ENCODE measurements at regions not wholly inside any gene's neighbourhood (a gene's known extent, or its start where the extent isn't known, plus 50 kb on each side); places are given as distances from the start of the nearest gene placed in this dataset.
"Not testable (repeated sequence)": the region's sequence is repeated elsewhere in the genome, so short reads cannot be mapped to it uniquely, and the experiment has no call there.

DNA sequence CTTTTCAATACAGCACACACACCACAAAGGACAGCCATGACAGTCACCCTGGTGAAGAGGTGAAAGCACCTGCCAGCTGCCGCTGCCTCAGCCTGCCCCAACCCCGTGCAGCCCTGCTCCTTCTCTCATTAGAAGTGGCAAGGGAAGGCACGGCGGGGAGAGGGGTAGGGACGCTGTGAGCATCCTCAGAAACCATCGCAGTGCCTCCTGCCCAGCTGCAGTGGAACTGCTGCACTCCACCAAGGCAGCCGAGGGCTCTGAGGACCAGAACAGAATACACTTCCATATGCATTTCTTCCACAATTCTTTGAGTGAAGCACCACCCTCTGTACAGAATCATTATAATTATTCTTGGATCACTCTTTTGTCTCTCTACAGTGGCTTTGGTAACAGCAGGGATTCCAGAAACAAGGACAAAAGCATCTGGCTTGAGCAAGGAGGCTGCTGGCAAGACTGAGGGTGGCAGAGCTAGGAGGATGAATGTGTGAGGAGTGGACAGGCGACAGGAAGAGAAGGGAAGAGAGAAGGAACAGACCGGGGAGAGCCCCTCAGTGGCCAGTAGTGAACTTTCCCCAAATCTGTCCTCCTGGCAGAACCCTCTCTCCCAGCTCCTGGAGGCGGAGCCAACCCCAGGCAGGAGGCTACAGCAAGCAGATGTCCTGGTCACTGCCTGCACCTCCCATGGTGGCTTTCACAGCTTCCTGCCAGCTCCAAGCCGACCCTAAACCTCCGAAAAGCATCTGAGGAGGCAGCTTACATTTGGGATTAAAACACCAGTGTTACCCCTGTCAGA, 73.2 kb downstream of the MTNR1A start:
- no peak for DNase-seq (ENCODE audit: low spot score)

GRCh38 chr4:186475202-186475601, 80.2 kb downstream of the MTNR1A start:
- no peak for DNase-seq (ENCODE audit: low spot score)

DNA sequence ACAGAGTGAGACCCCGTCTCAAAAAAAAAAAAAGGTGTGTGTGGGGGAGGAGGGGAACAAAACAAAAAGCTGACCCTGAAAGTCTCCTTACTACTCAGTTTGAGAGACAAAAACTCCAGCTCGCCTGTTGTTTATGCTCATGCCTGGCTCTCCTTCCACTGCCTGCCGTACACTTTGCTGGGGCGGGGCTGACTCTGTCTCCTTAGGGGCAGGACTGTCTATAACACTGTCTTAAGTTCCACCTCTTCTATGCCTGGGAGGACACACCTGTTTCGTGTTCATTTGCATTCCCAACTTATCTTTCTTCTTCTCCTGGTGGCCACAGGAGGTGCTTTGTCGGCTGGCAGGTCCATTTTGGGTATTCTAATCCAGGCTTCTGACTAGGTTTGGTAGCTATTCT, 81.4 kb downstream of the MTNR1A start:
- DNase-seq (ENCODE audit: low spot score) = no peak

DNA sequence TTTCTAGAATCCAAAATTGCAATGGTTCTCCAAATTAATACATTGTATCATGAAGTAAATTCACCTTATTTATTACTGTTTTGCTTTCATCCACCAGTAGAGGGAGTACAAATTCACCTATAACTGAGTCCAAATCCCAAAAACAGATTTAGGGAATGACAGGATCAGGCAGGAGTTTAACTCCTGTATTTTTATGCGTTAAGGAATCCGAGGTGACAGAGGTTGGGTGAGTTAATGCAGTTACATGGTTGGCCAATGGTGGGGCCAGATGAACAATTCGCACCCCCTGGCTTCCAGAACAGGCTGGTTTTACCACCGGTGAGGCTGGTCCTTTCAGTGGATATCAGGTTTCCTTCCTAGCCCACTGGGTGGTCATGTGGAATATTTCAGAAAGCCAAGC, 82.4 kb downstream of the MTNR1A start:
- DNase-seq (ENCODE audit: low spot score) = peak; percentile 52

DNA sequence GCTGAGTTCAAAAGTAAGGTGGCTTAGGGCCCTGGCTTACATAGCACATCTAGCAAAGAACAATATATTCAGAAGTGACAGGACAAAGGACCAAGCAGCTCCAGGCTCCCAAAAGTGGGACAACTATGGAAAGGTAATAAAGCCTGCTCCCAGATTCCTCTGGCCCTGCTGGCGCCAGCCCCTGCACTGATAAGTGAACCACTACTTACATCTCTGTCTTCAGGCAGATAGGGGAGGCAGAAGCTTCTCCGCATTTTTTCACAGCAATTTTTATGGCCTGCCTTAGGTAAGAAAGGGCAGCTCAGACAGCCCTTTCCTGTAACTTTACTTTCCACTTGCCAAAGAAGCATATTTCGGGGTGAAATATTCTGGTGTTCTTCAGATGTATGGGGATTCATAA, 83.9 kb downstream of the MTNR1A start:
- DNase-seq (ENCODE audit: low spot score) = no peak

DNA sequence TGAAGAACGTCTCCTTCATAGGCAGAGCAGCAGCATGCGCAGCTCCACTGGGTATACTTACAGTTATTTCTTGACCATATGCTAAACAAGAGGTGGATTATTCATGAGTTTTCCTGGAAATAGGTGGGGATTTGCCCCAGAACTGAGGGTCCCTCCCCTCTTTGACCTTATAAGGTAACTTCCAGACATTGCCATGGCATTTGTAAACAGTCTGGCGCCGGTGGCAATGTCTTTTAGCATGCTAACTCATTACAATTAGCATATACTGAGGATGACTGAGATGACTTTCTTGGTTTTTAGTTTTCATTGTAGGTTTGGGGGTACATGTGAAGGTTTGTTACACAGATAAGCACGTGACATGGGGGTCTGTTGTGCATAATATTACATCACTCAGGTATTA, 97.3 kb downstream of the MTNR1A start:
- DNase-seq (ENCODE audit: low spot score) = no peak

DNA sequence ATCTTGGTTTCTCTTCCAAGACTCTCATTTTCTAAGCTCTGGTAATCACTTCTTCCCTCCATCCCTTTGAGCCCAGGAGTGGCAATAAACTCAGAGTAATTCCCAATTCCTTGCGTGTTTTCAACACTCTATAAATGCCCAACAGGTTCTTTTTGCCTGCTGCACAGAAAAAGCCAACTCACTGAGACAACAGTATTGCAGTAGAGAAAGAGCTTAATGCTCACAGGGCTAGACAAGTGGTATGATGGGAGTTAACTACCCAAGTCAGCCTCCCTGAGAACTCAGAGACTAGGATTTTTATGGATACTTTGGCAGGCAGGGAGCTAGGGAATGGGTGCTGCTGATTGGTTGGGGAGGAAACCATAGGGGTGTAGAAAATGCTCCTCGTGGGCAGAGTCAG, 103.4 kb downstream of the MTNR1A start:
- DNase-seq (ENCODE audit: low spot score) = no peak

DNA sequence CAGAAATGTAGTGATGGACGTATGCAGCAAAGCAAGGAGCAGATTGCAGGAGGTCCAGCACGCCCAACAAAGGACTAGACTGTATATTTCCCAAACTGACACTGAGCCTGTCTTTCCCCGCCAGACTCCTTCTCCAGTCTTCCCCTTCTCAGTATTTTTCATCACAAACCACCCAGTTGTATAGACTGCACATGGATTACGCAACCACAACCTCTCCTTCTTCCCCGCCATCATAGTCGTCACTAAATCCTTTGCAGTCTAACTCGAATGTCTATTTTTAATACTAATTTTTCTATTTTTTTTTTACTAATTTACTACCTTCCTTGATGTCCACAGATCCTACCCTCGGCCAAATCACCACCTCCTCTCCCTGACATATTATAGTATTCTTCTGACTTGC, 105.4 kb downstream of the MTNR1A start:
- DNase-seq (ENCODE audit: low spot score) = no peak

DNA sequence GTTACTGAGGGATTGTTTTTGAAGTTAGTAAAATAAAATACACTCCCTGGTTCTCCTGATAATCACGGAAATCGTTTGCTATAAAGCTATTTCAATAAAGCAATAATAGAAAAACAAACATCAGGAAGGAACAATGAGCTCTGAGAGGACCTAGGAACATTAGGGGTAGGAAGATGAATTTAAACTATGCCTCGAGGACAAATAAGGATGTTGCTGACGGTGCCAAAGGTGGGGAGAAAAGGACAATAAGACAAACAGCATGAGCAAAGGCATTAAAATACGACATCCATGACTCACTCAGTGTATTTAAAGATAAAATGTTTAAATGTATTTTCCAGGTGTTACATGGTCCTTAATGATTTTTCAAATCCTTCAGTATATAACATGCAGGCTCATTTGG, 110.3 kb downstream of the MTNR1A start:
- no peak for DNase-seq (ENCODE audit: low spot score)

- no peak for DNase-seq (ENCODE audit: low spot score)
Measured at GRCh38 chr4:186441502-186441901, 113.9 kb downstream of the MTNR1A start.

- no peak for DNase-seq (ENCODE audit: low spot score)
Measured at GRCh38 chr4:186428481-186428880, 126.9 kb downstream of the MTNR1A start.

DNA sequence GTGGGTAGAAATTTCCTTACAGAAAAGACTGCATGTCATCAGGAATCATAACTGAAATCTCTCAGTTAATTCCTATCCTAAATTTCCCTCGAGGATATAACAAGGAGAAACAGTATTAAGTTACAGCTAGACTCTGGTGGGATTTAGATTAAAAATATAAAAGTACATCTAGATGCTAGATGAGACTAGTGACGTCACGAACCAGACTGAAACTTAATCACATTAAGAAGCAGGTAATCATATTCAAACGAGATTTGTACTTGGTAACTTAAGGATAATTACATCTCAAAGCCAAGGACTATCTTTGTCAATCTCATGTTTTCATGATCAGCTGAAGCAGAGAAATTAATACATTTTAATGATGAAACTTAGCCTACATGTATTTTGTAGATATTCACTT, 130.6 kb downstream of the MTNR1A start:
- DNase-seq (ENCODE audit: low spot score) = no peak

DNA sequence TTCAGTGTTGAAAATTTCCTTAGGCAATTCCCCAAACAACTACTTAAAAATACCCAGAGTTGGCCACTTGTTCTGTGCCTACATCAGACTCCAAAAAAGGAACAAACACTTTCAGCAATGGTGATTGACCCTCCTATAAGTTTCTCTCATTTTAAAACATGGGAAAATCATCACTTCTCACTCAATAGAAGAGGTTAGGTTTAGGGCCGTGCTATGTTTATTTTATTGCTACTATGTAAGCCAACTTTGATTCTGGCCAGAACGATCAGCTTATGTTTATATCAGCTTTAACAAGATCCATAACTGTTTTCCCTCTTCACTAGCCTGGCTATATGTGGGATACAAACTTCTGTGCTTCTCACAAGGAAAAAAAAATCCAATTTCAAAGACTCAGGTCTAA, 133.1 kb downstream of the MTNR1A start:
- DNase-seq (ENCODE audit: low spot score) = no peak

DNA sequence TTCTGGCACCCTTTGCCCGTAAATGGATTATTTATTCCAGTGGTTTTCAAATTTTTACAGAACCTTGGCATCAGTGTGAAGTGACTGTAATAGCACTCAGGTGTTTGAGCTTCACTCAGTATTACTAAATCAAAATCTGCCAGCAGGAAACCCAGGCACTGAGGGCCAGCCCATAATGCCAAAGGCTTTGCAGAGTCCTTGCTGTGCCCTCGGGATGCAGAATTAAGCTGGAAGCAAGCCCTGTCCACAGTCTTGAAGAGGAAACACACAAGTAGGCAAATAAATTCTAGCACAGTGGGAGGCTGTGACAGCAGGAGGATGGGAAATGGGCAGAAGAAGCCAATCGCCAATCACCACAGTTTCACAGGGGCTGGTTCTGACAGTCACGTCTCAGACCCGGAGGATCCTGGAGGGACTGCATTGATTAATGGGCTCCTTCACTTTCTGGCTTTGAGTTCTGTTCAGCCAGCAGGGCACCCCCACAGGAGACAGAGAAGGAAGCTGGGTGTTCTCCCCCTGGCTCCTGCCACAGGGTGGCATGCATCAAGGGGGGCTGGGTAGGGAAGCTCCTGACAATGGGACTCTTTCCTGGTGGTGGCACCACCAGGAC, 138.8 kb downstream of the MTNR1A start:
- DNase-seq (ENCODE audit: low spot score) = no peak

DNA sequence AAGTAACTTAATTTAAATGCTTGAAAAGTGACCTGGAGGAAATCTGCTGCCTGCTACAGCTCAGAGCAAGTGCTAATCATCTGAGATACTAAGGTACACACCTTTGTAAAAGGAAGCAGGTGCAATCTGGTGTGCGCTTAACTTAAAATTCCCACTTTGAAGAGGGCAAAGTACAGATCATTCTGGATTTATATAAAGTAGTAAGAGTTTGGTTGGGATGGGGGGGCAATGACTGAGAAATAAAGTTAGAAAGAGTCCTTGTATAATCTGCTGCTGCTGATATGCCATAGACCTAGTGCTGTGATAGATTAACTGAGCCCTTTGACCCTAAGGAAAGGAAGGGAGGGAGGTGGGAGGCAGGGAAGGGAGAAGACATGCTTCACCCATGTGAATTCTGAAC, 141.0 kb downstream of the MTNR1A start:
- DNase-seq (ENCODE audit: low spot score) = no peak

DNA sequence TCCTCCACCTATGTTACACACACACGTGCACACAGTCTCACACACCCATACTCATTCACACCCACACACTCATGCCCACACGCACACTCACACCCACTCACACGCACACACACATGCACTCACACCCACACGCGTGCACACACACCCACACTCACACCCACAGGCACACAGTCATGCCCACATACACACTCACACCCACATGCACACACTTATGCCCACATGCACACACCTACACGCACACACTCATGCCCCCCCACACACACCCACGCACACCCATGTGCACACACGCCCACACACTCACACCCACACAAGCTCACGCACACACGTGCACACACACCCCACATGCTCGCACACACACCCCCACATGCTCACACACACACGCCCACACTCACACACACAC, 140.0 kb downstream of the F11 start:
- DNase-seq (ENCODE audit: low spot score) = no peak

DNA sequence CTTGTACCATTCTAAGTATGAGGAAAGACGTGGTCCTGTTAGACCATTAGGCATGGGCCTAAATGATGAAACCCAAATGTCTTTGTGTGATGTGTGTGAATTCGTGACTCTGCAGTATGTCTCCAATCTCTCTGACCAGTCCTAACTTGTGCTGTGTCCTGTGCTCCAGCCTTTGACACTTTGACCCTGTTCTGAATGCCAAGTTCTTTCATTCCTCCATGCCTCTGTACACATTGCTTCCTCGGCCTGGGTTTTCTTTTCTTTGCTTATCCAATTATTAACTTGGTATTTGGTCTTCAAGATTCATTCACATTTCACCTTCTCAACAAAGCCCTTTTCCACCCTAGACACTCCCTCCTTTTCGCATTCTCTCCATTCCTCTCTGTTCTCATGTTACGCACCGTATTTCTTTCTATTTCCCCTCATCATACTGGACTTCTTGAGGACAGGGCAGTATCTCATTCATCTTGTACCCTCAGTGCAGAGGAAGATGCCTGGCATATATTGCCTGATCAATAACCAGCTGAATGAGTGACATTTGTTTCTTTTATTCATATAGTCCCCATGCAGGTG, 138.7 kb downstream of the F11 start:
- no peak for DNase-seq (ENCODE audit: low spot score)

DNA sequence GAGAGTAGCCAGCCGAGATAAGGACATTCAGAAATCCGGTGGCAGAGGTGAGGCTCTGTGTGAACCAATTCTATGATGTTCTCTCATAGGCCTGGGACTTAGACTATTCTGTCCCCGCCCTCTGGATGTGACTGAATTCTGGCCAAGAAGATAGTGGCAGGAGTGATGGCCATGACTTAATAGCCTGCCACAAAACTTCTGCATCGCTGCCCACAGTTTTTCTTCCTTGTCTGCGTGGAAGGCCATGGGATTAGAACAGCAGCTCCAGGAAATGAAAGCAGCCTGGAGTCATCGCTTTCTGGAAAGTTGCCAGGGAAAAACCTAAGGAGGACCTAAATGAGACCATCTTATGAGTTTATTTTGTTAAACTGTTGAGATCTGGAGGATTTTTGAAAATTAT, 134.7 kb downstream of the F11 start:
- no peak for DNase-seq (ENCODE audit: low spot score)

GRCh38 chr4:186392017-186392416, 126.0 kb downstream of the F11 start:
- DNase-seq (ENCODE audit: low spot score) = no peak

GRCh38 chr4:186384328-186384727, 118.3 kb downstream of the F11 start:
- not testable (repeated sequence) for DNase-seq (ENCODE audit: low spot score)

DNA sequence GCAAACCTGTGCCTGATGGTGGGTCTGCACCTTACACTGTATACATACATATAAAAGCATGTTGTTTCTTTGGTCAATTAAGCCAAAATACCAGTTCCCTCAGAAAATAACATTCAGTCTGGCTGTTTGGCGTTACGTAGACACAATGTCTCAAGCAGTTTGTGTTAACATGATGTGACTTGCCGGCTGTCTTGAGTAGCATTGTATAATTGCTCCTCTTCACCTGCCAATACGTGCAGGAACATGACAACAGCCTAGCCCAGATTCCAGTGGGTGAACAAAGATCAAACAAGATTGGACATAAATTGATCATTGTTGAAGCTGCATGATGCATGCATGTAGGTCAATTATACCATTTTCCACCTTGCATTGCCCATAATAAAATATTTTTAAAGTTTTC, 102.3 kb downstream of the F11 start:
- no peak for DNase-seq (ENCODE audit: low spot score)

- DNase-seq (ENCODE audit: low spot score) = no peak
Measured at GRCh38 chr4:186366326-186366725, 100.3 kb downstream of the F11 start.

GRCh38 chr4:186363038-186363437, 97.0 kb downstream of the F11 start:
- not testable (repeated sequence) for DNase-seq (ENCODE audit: low spot score)

DNA sequence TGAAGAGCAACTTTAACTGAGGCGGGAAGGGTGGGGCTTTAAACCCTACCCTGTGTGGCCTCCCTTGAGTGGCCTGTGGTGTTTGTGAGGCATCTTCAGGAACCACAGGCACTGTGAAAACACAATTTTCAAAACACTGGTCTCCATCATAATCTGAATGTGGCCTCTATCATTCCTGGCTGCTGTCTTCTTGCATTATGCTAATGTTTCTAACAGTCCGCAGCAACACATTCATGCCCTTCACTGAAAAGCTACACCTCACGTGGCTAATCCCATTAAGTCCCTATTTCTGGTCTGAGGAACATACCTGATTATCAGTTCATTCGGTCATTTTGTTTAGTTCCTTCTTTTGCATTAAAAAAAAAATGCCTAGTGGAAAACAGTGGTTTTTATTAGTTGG, 94.6 kb downstream of the F11 start:
- DNase-seq (ENCODE audit: low spot score) = no peak

All from RKO (cell line).